DMS 273 (cell line): ENCODE measurements at regions not wholly inside any gene's neighbourhood (a gene's known extent, or its start where the extent isn't known, plus 50 kb on each side); places are given as distances from the start of the nearest gene placed in this dataset.
"Not testable (repeated sequence)": the region's sequence is repeated elsewhere in the genome, so short reads cannot be mapped to it uniquely, and the experiment has no call there.

ENCODE experiments used
- DNase-seq: peaks from one replicate; lab custom pipeline; 2025; ENCODE audit not compliant: unreplicated experiment; lab: John Stamatoyannopoulos, UW

DNA sequence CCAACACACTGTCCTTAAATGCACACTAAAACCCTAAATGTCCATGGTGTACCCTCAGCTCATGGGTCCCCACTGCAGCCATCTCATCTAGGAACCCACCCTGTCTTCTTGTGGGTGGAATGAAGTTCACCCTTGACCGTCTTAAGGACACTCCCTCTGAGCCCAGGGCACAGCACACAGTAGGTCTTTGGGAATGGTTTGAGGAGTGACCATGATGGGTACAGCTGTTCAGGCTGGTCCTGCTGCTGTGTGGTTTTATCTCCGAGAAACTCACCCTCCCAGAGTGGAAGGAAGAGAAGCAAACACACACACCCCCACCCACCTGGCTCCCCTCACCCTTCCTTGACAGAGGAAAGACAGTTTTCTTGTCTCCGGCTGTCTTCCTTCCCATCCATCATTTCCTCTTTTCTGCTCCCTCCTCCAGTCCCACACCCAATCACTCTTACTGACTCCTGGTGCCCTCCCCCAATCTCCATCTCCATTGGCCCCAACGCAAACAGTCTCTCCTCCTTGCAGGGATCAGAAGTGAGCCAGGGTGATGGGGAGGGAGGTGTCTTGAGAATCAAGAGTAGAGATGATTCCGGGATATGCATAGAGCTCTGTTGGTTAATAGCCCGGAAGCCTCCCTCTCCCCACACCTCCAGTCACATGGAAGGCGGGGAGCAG, 105.9 kb upstream of the LHX5 start:
- no peak for DNase-seq

DNA sequence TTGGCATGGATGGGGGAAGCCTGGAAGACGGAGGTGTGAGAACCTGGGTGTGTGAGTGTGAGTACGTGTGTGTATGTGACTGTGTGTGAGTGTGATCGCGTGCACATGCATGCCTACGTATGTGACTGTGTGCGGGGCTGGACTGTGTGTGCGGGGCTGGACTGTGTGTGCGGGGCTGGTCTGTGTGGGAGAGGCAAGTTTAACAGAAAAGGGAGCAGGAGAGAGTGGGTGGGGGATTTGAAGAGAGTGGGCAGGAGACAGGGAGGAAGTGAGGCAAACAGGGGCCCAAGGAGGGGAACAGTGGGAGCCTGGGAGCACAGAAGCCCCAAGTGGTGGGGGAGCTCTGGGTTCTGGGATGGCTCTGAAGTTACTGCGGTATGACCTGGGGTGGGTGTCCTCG, 103.7 kb upstream of the LHX5 start:
- no peak for DNase-seq

- no peak for DNase-seq
Measured at GRCh38 chr12:113573148-113573547, 101.5 kb upstream of the LHX5 start.

GRCh38 chr12:113571713-113572112, 100.0 kb upstream of the LHX5 start:
- no peak for DNase-seq

GRCh38 chr12:113569806-113570205, 98.1 kb upstream of the LHX5 start:
- no peak for DNase-seq

DNA sequence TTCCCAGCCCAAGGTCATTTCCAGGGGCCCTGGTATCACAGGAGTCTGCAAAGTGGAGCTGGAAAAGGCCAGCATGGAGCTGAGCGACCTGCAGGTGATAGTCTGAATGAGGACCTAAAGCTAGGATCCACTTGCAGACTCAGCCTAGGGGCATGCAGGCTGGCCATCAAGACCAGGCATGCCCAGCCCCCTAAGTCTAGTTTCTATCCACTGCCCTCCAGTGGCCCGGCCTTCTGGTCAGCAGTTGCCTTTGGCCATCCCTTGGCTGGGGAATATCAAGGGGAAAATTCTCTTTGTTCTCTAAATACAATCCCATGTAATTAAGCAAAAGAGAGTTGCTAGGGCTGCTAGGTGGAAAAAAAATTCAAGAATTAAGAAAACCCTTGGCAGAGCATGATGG, 96.3 kb upstream of the LHX5 start:
- DNase-seq: no peak

DNA sequence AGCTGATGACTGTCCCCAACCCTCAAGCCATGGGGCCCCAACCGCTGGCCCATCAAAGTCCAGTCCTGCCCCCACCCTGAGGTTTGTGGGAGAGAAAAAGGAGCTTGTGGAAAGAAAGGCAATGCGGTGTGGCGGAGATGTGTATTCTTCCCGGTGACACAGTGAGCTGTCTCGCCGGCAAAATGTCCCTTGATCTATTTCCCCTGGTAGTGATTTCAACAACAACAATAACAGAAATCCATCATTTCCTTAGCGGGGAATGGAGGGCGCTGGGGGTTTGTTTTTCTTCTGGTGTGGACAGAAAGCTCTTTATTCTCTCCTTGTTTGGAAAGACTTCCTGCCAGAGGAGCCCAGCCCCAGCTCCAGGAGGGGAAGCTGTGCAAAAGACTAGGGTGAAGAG, 93.7 kb upstream of the LHX5 start:
- DNase-seq: no peak

GRCh38 chr12:113561068-113561780, 89.6 kb upstream of the LHX5 start:
- peak; percentile 43 for DNase-seq

GRCh38 chr12:113559466-113559865, 87.8 kb upstream of the LHX5 start:
- no peak for DNase-seq

- no peak for DNase-seq
Measured at GRCh38 chr12:113555226-113555625, 83.6 kb upstream of the LHX5 start.

DNA sequence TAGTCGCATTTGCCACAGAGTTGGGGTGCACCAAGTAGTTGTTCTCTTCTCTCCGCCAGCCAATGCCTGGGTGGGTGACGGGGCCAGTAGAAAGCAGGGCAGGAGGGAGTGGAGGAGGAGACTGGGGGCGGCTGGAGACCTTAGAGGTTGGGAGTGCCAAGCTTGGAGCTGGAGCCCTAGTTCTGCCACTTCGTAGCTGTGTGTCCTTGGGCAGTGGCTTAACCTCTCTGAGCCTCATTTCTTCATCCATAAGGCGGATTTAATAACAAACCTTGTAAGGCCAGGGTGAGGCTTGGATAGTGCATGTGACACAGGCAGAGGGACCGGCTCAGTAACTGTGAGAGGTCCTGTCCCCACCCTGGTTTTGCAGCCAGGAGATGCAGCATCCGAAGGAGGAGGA, 81.1 kb upstream of the LHX5 start:
- DNase-seq: no peak

GRCh38 chr12:113551563-113551962, 79.9 kb upstream of the LHX5 start:
- no peak for DNase-seq

GRCh38 chr12:113548467-113548866, 76.8 kb upstream of the LHX5 start:
- no peak for DNase-seq

GRCh38 chr12:113546916-113547863, 75.5 kb upstream of the LHX5 start:
- no peak for DNase-seq

DNA sequence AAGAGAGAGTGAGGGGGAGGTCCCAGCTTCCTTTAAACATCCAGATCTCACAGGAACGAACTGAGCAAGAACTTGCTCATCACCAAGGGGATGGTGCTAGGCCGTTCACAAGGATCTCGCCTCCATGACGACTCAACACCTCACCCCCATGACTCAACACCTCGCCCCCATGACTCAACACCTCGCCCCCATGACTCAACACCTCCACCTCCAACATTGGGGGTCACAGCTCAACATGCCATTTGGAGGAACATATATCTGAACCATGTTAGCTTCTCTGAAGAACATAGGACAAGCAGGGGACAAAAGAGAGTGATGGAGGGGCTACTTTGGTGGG, 66.0 kb upstream of the LHX5 start:
- no peak for DNase-seq

GRCh38 chr12:113537046-113537750, 65.5 kb upstream of the LHX5 start:
- DNase-seq: no peak

- DNase-seq: no peak
Measured at GRCh38 chr12:113535100-113535499, 63.4 kb upstream of the LHX5 start.

- DNase-seq: no peak
Measured at GRCh38 chr12:113534555-113534954, 62.9 kb upstream of the LHX5 start.

- DNase-seq: no peak
Measured at GRCh38 chr12:113533842-113534375, 62.2 kb upstream of the LHX5 start.

- DNase-seq: no peak
Measured at GRCh38 chr12:113532292-113532691, 60.6 kb upstream of the LHX5 start.

DNA sequence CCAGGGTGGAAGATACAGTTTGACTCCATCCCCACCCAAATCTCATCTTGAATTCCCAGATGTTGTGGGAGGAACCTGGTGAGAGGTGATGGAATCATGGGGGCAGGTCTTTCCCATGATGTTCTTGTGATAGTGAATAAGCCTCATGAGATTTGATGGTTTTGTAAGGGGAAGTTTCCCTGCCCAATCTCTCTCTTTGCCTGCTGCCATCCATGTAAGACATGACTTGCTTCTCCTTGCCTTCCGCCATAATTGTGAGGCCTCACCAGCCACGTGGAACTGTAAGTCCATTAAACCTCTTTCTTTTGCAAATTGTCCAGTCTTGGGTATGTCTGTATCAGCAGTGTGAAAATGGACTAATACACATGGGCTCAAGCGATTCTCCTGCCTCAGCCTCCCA, 59.4 kb upstream of the LHX5 start:
- not testable (repeated sequence) for DNase-seq
